GM21526 (cell line): ENCODE measurements at regions not wholly inside any gene's neighbourhood (a gene's known extent, or its start where the extent isn't known, plus 50 kb on each side); places are given as distances from the start of the nearest gene placed in this dataset.
"Not testable (repeated sequence)": the region's sequence is repeated elsewhere in the genome, so short reads cannot be mapped to it uniquely, and the experiment has no call there.

ENCODE experiments used
- ATAC-seq: cut with Tn5 transposase; IDR thresholded peaks from one replicate; pipeline ENCODE4 v1.9.1; 2021; ENCODE audit warnings: moderate library complexity; ENCODE audit not compliant: unreplicated experiment, low FRiP score

DNA sequence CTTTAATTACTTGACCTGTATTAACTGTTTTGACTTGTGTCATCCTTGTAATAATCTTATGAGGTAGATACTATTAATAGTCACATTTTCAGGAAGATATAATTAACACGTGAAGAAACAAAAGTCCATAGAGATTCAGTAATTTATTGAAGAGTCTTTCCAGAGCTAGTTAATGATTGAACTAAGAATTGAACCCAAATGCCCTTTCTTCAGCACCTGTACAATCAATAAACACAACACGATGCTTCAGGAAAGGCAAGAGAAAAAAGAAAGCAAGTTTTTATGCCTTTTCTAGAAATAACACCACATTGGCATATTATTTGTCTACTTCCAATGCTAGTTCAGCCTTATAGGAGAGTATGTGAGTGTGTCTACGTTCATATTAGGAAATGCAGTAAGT lies 399.6 kb downstream of the NAF1 start:
- no peak for ATAC-seq

DNA sequence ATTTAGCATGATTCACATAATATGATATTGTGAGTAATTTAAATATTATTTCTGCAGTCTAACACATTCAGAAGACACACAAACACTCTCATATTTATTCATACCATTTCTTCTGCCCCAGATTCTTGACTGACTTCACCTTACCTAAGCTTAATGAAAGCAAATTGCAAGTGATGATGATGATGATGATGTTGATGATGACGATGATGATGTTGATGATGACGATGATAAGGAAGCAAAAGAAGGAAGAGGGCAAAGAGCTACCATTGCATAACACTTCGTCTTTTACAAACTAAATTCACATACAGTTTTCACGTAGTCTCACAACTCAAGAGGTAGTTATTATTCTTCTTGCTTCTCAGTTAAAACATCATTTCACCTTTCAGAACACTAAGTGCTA lies 404.7 kb downstream of the NAF1 start:
- no peak for ATAC-seq

DNA sequence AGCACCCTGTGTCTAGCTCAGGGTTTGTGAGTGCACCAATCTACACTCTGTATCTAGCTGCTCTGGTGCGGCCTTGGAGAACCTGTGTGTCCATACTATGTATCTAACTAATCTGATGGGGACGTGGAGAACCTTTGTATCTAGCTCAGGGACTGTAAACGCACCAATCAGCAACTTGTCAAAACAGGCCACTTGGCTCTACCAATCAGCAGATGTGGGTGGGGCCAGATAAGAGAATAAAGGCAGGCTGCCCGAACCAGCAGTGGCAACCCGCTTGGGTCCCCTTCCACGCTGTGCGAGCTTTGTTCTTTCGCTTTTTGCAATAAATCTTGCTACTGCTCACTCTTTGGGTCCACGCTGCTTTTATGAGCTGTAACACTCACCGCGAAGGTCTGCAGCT lies 426.5 kb downstream of the NAF1 start:
- ATAC-seq, result not testable (repeated sequence)

DNA sequence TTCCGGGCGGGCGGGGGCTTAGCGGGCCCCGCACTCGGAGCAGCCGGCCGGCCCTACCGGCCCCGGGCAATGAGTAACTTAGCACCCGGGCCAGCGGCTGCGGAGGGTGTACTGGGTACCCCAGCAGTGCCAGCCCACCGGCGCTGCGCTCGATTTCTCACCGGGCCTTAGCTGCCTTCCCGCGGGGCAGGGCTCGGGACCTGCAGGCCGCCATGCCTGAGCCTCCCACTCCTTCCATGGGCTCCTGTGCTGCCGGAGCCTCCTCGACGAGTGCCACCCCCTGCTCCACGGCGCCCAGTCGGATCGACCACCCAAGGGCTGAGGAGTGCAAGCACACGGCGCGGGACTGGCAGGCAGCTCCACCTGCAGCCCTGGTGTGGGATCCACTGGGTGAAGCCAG lies 427.1 kb downstream of the NAF1 start:
- not testable (repeated sequence) for ATAC-seq

DNA sequence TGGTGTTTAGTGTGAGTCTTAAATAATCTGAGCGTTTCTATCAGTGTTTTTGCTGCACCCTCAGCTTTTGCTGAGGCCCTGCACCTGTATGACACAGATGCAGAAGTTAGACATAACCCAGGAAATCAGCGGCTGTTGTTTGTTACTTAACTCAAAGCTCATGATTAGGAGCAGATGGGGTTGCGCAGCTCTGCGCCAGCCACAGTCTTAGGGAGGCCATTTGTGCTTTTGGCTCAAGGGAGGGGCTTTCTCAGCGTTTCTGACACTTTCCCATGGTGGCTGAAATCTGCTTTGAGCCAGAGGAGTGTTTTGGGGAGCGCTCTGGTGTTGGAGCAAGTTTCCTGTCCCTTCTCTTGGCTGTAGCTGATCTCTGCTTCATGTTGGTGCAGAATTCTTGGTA lies 433.8 kb downstream of the NAF1 start:
- no peak for ATAC-seq

DNA sequence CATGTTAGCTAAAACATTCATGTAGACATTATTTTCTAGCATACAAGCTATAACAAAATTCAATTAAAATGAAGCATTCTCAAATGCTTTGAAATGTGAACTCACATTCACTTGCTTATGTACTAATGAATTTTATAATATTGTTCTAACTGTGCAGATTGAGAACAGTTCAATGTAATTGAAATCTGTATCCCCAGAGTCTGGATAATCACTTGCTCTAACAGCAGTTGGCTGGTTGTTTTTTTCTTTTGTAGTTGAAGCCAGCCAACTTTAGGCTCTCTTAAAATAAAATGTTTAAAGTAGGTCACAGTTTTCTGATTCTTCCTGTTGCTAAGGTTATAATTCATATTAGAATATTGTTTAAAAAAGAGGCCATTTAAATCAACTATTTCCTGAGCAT lies 438.9 kb downstream of the NAF1 start:
- no peak for ATAC-seq

DNA sequence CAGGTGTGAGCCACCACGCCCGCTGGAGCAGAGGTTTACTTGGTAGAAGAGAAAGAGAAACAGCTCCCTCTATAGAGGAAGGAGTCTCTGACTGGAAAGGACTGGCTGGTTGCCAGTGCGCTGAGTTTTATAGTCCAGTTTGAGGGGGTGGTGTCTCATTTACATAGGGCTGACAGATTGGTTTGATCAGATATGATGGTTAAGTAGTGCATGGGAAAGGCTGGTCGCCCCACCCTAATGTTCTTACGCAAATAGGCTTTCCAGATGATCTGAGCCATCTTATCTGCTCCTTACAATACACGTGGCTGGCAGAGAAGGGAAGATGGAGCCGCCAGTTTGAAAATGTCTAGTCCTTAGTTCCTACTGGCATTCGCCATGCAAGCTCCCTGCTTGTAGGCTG lies 439.5 kb downstream of the NAF1 start:
- ATAC-seq, result no peak

DNA sequence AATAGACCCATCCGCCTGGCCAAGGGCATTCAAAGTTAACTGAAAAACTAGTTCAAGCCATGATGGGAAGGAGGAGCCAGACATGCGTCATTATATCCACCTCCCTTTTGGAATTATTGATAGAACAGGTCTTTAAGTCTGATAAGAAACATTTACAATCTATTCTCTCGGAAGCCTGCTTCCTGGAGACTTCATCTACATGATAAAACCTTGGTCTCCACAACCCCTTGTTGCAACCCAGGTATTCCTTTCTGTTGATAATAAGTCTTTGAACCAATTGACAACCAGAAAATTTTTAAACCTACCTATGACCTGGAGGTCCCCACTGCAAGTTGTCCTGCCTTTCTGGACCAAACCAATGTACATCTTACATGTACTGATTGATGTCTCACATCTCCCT lies 451.3 kb downstream of the NAF1 start:
- no peak for ATAC-seq

DNA sequence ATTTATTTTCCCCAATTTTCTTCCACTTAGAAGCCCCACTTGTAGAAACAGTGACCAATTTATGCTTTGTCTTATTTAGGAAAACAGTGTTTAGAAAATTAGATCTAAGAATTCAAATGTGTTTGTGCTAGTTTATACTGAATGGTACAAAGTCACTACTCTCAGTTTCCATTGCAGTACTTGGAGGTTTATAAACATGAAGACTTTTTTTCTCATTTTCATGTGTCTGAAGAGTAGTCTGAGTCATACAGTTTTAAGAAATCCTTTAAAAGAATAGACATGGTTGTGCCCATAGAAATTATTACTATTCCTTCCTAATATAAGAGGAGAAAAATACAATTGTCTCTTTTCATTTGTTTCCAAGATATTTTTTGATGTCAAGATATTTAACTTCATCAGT lies 458.7 kb downstream of the NAF1 start:
- ATAC-seq, result peak; percentile 50

DNA sequence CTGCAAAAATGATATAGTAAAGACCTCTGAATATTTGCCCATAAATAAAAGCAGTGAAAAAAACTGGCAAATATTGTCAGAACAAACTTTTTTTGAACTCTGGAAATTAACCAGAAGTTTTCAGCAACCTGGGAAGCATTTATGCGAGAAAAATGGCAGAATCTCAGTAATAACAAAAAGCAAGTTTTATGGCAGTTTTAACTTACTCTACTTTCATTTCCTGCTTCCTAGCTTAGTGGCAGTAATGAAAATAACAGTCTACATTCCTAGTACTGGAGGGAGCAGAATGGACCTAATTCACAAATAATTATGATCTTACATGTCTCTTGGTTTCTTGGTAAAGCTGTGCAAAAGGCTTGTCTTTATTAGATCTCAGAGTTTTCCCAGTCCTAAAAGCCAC lies 460.1 kb downstream of the NAF1 start:
- no peak for ATAC-seq

DNA sequence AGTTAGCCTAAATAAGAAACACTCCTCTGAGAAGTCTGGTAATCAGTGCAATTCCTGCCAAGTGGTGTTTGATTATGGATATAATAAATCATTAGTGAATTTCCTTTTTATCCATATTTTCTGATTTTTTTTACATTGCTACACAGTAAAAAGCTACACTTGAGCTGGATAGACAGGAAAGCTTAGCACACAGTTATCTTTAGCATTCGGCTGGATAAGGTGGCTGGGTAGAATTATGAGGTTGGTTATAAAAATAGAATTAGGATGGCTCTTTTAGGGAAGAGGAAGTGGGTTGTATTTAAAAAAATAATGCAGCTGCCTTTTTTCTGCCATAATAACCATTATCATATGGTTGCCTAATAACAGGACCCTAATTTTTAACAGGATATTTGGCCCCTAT lies 460.6 kb downstream of the NAF1 start:
- no peak for ATAC-seq

DNA sequence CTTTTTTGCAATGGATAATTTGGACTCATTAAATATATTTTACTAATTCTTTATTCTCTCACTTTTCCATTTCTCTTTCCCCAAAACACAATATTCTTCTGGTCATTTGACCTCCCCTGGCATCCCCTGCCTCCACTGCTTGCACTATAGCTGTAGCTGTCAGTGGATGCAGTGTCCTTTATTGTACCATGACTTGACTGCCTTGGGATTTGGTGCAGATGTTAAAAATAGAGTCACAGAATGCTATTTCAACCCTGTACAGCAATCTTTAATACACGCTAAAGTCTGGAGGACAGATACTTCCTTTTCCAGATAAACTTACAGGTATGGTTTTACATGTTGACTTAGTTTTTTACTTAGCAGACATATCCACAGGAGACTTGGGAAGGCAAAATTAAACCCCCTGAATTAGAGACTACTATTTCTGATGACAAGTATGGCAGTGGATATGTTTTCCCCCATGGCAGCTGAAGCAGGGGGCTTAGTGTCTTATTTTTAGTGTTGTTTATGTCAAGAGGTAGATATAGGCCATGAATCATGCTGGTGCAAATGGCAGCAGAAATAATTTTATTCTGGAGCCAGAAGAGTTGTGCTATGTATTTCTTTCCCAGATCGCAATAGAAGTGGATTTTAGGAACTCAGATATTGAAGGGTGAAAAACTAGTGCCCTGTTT lies 461.4 kb downstream of the NAF1 start:
- ATAC-seq, result no peak

DNA sequence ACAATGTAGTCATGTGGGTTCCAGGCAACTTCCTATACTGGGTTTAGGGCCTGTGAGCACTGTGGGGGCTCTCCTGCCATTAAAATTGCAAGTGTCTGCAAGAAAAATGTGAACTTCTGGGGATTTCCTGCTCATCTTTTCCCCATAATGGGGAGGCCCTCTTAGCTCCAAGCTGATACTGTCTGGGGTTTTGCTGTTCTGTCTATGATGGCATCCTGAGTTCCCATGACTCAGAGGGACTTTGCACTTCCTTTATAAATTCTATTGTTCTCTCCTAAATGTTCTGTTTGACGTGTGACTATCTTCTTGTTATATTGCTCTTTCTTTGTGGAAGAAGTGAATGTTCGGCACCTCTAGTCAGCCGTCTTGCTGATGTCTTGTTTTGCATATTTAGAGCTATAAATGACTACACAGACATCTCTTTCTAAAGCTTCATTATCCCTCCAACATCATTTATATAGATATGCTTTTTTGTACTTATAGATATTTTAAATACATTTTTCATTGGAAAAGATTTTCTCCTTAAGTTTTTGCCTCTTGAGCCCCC lies 465.8 kb downstream of the NAF1 start:
- no peak for ATAC-seq

DNA sequence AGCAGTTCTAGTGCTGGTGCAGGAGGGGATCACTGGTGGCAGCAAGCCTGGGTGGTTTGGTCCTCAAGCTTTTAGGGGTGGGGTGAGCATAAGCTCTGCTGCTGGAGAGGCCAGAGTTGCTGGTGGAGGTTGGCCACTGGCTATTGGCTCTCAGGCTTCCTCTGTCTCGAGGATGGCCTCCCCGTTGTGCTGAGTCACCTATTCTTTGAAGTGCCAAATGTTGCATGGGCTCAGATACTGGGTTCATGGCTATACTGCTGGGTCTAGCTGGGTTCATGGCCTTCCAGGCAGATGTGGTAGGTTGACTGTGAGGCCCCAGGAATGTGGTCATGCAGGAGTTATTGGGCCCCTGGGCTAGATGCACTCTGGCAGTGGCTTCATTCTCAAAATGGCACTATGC lies 466.3 kb downstream of the NAF1 start:
- no peak for ATAC-seq

DNA sequence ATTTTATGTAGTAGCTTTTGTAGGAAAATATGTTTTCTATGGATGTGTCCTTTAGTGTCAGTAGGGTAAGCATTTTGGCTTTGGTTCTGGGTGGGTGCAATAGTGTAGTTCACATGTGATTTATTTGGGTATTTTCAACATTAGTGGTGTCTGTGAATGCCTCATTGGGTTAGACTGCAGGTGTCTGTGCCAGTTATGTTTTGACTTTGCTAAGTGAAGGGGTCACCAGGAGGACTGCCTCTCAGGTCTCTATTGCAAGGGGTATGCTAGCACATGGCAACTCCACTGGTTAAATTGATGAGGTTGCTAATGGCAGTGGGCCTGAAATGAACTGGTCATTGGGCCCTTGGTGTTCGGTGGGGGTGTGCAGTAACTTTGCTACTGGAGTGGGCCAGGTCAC lies 467.1 kb downstream of the NAF1 start:
- ATAC-seq, result no peak

DNA sequence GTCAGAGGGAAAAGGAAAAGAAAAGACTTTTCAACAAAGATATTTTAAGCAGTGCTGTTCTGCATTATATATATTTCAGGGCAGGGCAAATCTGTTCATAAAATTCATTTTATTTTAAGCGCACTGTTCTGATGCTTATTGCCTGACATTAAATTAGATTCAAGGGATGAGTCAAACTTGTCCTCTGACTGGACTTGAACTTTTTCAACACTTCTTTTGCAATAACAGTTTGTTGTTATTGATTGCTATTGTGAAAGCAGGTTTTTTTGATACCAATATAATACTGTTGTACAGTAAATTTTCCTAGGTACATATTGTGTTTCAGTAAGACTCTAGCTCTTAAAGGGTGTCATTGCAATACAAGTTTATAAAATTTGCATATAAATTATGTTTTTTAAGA lies 481.3 kb downstream of the NAF1 start:
- ATAC-seq, result no peak

DNA sequence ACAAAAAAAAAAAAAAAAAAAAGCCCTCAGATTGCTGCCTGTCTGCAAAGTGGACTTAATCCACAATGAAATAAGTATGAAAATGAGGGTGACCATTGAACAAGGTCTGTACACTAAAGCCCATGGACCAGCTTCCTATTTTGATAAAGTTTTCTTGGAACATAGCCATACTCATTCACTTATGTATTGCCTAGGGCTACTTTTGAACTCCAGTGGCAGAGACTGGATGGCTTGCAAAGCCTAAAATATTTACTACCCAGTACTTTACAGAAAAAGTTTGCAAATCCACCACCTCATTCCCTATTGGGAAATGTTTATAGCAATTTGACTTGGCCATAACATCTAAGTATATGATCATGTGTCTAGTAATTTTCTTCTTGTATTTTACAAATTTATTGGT lies 481.7 kb downstream of the NAF1 start:
- no peak for ATAC-seq

DNA sequence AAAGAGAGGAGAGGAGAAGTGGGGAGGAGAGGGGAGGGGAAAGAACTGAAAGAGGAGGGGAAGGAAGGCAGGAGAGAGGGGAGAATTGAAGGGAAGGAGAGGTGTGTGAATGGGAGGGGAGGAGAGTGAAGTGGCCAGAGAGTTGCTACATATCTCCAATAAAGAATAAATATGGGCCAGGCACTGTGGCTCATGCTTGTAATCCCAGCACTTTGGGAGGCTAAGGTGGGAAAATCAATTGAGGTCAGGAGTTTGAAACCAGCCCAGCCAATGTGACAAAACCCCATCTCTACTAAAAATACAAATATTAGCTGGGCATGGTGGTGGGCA lies 482.4 kb downstream of the NAF1 start:
- ATAC-seq, result no peak

DNA sequence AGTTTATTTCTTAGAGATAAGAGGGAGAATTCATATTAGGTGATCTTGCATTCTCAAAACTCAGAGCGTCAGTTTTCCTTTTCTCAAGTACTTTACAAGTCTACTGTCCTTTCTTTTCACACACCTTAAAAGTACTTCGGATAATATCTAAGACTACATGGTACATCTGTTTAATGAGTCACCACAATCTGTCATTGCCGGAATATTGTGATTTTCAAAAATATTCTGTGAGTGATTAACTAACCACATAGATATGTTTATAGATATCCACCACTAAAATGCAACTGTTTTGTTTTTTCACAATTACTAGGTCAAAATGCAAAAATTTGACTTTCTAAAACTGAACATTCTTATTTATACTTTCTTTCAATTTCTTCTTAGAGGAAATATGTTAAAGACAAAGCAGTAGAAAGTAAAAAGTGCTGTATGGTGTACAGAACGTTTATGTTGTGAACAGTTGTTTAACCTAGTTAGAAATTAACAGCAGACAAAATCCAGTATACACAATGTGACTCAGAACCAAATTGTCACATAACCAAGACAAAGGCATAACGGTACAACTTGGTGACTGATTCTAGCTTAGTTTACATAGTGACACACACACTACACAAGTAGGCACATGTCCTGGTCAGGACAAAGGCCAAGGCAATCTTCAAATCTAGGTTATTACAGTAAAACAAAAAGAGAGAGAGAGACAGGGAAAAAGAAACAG lies 482.9 kb downstream of the NAF1 start:
- no peak for ATAC-seq

DNA sequence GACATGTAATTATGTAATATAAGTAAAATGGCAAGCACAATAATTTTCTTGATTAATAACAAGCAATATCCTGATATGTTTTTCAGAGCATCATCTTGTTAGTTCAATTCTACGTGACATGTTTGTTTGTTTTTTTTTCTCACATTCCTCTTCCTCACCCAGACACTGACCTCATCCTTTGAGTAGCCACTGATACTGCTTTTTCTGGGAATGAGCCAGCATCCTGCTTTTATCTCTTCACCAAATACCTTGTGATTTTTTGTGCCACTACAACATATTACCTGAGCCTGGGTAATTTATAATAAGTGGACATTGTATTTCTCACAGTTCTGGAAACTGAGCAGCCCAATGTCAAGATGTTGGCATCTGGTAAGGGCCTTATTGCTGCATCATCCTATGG lies 484.0 kb downstream of the NAF1 start:
- no peak for ATAC-seq

DNA sequence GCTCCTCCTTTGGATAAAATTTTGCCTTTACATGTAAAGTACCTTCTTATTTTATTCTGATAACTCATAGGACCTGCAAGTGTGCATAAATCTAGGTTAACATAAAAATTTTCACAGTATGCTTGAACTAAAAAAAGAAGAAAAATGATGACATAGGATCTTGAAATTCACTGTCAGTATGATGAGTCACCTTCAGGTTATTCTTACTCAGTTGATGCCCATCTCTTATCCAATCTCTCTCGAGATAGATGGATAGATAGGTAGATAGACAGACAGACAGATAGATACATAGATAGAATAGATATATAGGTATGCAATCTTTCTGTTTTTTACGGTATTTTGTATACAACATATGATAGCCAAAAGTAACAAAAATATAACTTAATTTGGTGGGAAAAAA lies 485.5 kb downstream of the NAF1 start:
- no peak for ATAC-seq

DNA sequence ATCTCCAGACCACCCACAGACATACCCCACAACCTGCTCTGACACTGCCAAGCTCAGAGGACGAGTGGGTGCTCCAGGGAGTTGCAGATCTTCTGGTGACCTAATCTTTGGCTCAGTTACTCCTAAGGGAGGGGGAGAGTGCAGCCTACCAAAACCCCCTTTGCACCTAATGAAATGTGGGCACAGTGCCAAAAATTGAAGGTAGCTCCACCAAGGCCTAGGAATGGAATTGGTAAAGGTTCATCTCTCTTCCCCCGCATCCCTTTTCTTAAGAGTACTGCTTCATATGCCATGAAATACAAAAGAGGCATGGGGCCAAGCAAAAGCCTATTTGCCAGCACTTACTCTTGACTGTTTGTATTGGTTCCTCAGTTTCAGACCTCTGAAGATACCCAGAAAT lies 491.0 kb downstream of the NAF1 start:
- ATAC-seq, result no peak
